ENCODE measurements at regions not wholly inside any gene's neighbourhood (a gene's known extent, or its start where the extent isn't known, plus 50 kb on each side); places are given as distances from the start of the nearest gene placed in this dataset.

DNA sequence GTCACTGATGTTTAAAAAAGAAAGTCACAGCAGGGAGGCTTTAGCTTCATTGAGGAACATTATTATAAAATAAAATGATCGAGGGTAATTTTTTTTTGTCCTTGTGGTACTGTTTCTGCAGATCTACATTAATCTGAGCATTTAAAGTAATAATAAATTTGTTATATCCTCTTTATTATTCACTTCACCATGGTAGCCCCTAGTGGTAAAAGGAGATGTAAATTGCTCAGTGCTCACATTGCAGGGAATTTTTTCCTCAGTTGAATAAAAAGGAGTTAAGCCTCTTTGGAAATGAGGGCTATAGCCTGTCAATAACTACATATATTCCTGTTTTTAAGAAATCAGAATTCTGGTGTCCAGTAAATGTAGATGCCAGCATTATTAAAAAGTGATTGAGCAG lies 99.7 kb upstream of the VPREB1 start:
- TF ChIP-seq, protein P1, sequence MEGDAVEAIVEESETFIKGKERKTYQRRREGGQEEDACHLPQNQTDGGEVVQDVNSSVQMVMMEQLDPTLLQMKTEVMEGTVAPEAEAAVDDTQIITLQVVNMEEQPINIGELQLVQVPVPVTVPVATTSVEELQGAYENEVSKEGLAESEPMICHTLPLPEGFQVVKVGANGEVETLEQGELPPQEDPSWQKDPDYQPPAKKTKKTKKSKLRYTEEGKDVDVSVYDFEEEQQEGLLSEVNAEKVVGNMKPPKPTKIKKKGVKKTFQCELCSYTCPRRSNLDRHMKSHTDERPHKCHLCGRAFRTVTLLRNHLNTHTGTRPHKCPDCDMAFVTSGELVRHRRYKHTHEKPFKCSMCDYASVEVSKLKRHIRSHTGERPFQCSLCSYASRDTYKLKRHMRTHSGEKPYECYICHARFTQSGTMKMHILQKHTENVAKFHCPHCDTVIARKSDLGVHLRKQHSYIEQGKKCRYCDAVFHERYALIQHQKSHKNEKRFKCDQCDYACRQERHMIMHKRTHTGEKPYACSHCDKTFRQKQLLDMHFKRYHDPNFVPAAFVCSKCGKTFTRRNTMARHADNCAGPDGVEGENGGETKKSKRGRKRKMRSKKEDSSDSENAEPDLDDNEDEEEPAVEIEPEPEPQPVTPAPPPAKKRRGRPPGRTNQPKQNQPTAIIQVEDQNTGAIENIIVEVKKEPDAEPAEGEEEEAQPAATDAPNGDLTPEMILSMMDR (IDR thresholded peaks at IDR 0.05; ENCODE audit: insufficient read depth, low read depth, low read length) = peak; percentile 12
- H3K4me3 ChIP-seq (ENCODE audit: low read depth, low read length) = no peak overlapping the region
- no peak for DNase-seq (ENCODE audit: low read depth)

DNA sequence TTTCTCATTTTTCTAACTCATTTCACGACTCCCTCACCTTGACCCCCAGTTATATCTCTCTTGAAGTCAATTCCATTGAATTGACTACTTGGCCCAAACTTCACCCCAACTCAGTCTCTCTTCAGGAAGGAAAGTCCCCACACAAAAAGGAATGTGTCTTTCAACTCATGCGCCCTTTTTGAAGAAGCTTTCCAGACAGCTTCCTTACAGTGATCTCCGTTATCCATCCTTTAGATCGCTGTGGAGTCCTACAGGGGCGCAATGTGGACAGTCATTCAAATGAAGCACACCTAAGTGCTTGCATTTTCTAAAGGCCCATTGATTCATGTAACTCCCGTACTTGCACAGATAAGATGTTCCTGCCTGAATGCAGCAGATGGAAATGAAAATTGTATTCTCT lies 101.1 kb upstream of the VPREB1 start:
- DNase-seq (ENCODE audit: low read depth) = no peak
- H3K4me3 ChIP-seq (ENCODE audit: low read depth, low read length) = no peak overlapping the region
- TF ChIP-seq, protein P1 (IDR thresholded peaks at IDR 0.05; ENCODE audit: insufficient read depth, low read depth, low read length) = no peak

DNA sequence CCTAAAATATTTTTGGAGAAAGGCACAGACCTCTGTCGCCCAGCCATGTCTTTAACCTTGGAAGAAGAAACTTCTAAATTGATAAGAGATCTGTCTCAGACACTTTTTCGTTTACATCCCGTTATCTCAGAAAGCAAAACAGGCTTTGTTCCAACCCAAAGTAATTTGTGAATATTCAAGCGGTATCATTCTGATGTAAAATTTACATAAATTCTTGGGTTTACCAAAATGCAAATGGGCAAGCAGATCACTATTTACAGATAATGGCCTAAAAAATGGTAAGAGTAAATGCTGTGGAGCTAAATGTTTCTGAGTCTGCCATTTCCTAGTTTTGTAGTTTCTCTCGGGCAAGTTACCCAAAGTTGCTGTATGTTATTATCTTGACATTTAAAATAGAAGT lies 101.9 kb upstream of the VPREB1 start:
- TF ChIP-seq, protein P1 (IDR thresholded peaks at IDR 0.05; ENCODE audit: insufficient read depth, low read depth, low read length) = no peak
- no peak for DNase-seq (ENCODE audit: low read depth)

DNA sequence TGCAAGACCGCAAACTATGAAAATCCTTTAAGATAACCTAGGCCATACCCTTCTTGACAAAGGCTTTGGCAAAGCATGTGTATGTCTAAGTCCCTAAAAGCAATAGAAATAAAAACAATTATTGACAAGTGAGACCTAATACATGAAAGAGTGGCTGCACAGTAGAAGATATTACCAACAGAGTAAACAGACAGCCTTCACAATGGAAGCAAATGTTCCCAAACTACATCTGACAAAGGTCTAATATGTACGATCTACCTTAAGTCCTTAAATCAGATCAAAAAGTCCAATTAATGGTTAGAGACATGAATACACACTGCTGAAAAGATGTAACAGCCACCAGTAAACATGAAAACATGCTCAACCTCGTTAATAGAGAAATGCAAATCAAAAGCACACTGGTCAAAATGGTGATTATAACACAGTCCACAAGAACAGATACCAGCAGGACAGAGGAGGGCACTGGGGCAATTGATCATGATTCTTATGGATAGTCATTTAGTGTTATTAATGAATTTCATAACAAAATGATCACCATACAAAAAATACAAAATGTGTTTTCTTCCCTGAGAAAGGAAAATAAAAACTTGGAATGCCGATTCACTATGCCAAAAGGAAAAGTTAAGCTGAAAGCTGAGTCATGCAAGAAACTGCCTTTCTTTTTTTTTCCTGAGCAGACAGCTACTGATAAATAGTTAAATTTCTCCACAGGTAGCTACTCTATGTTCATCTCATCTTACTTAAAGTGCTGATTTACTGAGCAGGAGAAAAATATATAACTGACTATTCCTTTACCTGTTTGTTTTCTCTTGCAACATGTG lies 102.6 kb upstream of the VPREB1 start:
- no peak overlapping the region for H3K4me3 ChIP-seq (ENCODE audit: low read depth, low read length)
- TF ChIP-seq, protein P1 (IDR thresholded peaks at IDR 0.05; ENCODE audit: insufficient read depth, low read depth, low read length) = no peak
- no peak for DNase-seq (ENCODE audit: low read depth)

More for the DNA sequence above, 101.9 kb upstream of the VPREB1 start:
- no peak overlapping the region for H3K4me3 ChIP-seq (ENCODE audit: low read depth, low read length)

DNA sequence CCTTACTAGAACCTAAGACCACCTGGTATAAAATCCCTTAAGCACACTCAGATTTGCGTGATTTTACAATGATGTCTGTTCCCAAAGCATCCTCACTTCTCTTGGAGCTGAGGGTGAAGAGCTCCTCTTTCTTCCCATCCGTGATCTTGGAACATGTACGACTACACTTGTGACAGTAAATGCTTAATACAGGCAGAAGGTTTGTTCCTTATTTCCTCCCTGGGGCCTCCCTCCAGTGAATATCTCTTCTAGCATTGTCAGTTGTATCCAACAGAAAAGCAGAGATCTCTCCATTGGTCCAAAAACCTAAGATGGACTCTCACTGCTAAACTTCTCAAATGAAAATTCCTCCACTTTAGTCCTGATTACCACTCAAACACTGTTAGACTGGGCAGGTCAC lies 103.6 kb upstream of the VPREB1 start:
- H3K4me3 ChIP-seq (ENCODE audit: low read depth, low read length) = no peak overlapping the region
- no peak for DNase-seq (ENCODE audit: low read depth)
- TF ChIP-seq, protein P1 (IDR thresholded peaks at IDR 0.05; ENCODE audit: insufficient read depth, low read depth, low read length) = no peak

DNA sequence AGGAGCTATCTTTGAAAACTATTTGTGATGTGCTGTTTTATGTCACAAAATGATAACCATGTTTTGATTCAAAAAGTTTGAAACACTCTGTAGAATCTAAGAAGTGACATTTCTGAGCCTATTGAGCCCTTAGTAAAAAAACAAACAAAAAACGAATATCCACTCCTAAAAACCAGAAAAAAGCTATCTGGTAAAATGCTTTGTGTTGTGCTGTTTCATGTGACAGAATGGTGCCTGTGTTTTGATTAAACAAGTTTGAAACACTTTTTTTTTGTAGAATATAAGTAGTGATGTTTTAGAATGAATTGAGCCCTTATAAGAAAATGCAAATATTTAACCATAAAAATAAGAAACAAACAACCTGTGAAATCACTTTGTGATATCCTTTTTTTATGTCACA lies 105.2 kb upstream of the VPREB1 start:
- peak; percentile 3 for DNase-seq (ENCODE audit: low read depth)
- TF ChIP-seq, protein P1 (IDR thresholded peaks at IDR 0.05; ENCODE audit: insufficient read depth, low read depth, low read length) = no peak
- H3K4me3 ChIP-seq (ENCODE audit: low read depth, low read length) = no peak overlapping the region

DNA sequence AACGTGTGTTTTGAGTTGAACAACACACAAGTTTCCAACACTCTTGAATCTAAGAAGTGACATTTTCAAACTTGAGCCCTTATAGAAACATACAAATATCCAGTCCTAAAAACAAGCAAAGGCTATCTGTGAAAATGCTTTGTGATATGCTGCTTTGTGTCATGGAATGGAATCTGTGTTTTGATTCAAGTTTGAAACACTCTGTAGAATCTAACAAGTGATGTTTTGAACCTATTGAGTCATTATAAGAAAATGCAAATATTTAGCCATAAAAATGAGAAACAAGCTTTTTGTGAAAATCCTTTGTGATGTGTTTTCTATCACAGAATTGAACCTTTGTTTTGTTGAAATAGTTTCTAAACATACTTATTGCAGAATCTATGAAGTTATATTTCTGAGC lies 105.7 kb upstream of the VPREB1 start:
- DNase-seq (ENCODE audit: low read depth) = peak; percentile 42
- no peak overlapping the region for H3K4me3 ChIP-seq (ENCODE audit: low read depth, low read length)
- TF ChIP-seq, protein P1 (IDR thresholded peaks at IDR 0.05; ENCODE audit: insufficient read depth, low read depth, low read length) = no peak

All from fibroblast of villous mesenchyme (primary cell).